Bone marrow (tissue), 2 donors: ENCODE measurements at regions not wholly inside any gene's neighbourhood (a gene's known extent, or its start where the extent isn't known, plus 50 kb on each side); places are given as distances from the start of the nearest gene placed in this dataset.
"Not testable (repeated sequence)": the region's sequence is repeated elsewhere in the genome, so short reads cannot be mapped to it uniquely, and the experiment has no call there.

Source experiments
- DNase-seq, 2 donors: peaks; one replicate each; lab custom pipeline; 2025; lab: John Stamatoyannopoulos, UW

DNA sequence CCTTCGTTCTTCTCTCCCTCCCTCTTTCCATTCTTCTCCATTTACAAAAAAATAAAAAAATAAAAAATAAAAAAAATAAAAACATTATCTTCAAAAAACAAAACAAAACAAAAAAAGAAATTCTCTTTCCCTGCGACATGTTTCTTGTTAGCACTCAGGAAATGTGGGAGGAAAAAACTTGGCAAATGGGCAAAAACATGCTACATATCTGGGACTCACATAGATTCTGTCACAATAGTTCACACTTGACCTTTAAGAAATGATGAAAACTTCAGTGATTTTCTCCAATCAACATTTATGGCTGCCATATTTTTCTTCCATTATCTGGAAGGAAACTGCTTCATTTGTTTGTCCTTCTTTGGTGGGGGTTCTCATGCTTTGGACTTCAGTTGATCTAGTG is 109.3 kb downstream of the PRKAB2 start:
- DNase-seq: no peak

GRCh38 chr1:147061880-147062279 is 110.4 kb downstream of the PRKAB2 start:
- DNase-seq: not testable (repeated sequence)

GRCh38 chr1:147053269-147053668 is 115.1 kb downstream of the NBPF12 start:
- DNase-seq: no peak

GRCh38 chr1:147052677-147053076 is 114.6 kb downstream of the NBPF12 start:
- no peak for DNase-seq

- DNase-seq: no peak
These were observed 114.0 kb downstream of the NBPF12 start for GRCh38 chr1:147052143-147052542.

- no peak for DNase-seq
These were observed 113.0 kb downstream of the NBPF12 start for GRCh38 chr1:147051136-147051535.

- DNase-seq: no peak
These were observed 112.5 kb downstream of the NBPF12 start for GRCh38 chr1:147050654-147051053.

DNA sequence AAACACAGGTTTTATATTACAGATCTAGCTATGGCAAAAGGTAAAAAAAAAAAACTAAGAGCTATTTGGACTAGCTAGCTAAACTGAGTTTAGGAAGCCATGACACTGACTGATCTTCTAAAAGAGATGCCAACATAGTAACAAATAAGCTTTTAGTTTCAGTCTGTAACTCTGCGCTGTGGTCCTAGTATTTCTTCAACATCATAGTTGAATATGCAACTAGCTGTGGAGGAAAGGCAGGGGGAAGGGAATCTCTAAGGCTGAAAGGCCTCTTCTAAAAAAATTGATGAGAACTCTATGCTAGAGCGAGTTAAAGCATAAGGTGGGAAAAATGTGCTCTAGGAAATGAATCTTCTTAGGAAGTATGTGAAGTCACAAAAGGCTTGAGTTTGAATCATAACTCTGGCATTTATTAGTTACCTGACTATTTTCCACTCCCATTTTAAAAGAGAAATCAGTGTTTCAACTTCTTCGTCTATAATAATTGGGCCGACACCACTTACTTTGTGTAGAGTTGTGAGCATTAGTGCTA is 108.8 kb downstream of the NBPF12 start:
- DNase-seq: not testable (repeated sequence)

- no peak for DNase-seq
These were observed 108.2 kb downstream of the NBPF12 start for GRCh38 chr1:147046189-147046862.
